ENCODE measurements at regions not wholly inside any gene's neighbourhood (a gene's known extent, or its start where the extent isn't known, plus 50 kb on each side); places are given as distances from the start of the nearest gene placed in this dataset.

DNA sequence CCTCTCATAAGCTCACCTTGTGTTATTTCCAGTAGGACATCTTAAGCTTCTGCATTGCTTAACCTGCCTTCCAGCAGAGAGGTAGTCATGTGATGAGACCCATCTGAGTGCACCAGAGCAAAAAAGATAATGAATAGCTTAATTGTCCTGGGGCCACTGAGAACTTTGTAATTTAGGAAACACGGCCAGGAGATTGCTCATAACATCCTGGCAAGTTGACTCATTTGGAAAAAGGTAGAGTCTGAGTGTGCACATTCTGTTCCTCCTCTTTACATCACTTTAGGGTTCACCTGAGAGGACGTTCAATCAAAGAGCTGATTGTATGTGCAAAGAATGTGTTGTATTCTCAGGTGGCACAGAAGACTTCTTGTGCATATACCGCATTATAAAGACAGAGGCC lies 830.2 kb upstream of the SOX11 start:
- TF ChIP-seq, protein P1, sequence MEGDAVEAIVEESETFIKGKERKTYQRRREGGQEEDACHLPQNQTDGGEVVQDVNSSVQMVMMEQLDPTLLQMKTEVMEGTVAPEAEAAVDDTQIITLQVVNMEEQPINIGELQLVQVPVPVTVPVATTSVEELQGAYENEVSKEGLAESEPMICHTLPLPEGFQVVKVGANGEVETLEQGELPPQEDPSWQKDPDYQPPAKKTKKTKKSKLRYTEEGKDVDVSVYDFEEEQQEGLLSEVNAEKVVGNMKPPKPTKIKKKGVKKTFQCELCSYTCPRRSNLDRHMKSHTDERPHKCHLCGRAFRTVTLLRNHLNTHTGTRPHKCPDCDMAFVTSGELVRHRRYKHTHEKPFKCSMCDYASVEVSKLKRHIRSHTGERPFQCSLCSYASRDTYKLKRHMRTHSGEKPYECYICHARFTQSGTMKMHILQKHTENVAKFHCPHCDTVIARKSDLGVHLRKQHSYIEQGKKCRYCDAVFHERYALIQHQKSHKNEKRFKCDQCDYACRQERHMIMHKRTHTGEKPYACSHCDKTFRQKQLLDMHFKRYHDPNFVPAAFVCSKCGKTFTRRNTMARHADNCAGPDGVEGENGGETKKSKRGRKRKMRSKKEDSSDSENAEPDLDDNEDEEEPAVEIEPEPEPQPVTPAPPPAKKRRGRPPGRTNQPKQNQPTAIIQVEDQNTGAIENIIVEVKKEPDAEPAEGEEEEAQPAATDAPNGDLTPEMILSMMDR (IDR thresholded peaks at IDR 0.05) = no peak
- TF ChIP-seq POLR2A (IDR thresholded peaks at IDR 0.05) = no peak
- Histone ChIP-seq H3K36me3 (ENCODE audit: low read depth, missing control alignments) (no peaks in the 10 kb centered on the region), H3K27ac (no peak overlapping the region), H3K4me1 (no peaks in the 10 kb centered on the region), H3K4me3 (no peak overlapping the region), H3K9me3 (no peaks in the 10 kb centered on the region), H3K27me3 (no peaks in the 10 kb centered on the region)
- 81 to 91% methylated on average over 3 of the region's 3 CpGs for WGBS, 2 donors
- intact Hi-C loops (cut with DNase I; ENCODE audit: low total_unique reads) = no loop called here
- no peak for DNase-seq

GRCh38 chr2:4866198-4866597 lies 826.0 kb upstream of the SOX11 start:
- no peaks in the 10 kb centered on the region for H3K9me3 ChIP-seq
- DNase-seq = no peak
- intact Hi-C loops (cut with DNase I; ENCODE audit: low total_unique reads) = no loop called here
- H3K27ac ChIP-seq = no peak overlapping the region
- H3K36me3 ChIP-seq (ENCODE audit: low read depth, missing control alignments) = no peaks in the 10 kb centered on the region
- TF ChIP-seq, protein P1 (IDR thresholded peaks at IDR 0.05) = no peak
- TF ChIP-seq POLR2A (IDR thresholded peaks at IDR 0.05) = no peak
- H3K4me1 ChIP-seq = no peaks in the 10 kb centered on the region
- H3K4me3 ChIP-seq = no peak overlapping the region
- 95 to 97% methylated on average over 4 of the region's 4 CpGs for WGBS, 2 donors
- no peaks in the 10 kb centered on the region for H3K27me3 ChIP-seq

DNA sequence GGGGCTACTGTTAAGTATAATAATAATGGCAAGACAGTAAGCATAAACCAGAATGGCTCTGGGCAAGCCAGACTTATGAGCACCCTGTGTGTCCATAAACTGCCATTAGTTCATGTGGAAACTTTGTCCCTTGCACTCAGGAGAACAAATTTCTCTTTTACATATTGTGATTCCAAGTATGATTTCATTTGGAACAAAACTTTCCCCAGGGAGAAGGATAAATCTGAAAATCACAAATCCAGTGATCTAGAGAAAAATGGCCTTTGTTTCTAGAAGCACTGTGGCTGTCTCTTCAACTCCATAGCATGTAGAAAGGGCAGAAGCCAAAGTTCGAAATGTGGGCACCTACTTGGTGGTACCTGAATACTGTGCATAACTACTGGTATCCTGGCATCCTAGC lies 823.7 kb upstream of the SOX11 start:
- Histone ChIP-seq H3K36me3 (ENCODE audit: low read depth, missing control alignments) (no peaks in the 10 kb centered on the region), H3K27ac (no peak overlapping the region), H3K9me3 (no peaks in the 10 kb centered on the region), H3K4me1 (no peaks in the 10 kb centered on the region), H3K4me3 (no peak overlapping the region), H3K27me3 (no peaks in the 10 kb centered on the region)
- intact Hi-C loops (cut with DNase I; ENCODE audit: low total_unique reads) = no loop called here
- DNase-seq = no peak
- TF ChIP-seq, protein P1 (IDR thresholded peaks at IDR 0.05) = no peak
- WGBS, 2 donors = 91 to 94% methylated on average over 1 of the region's 1 CpG

- no peak for TF ChIP-seq POLR2A (IDR thresholded peaks at IDR 0.05)
- TF ChIP-seq, protein P1 (IDR thresholded peaks at IDR 0.05) = no peak
- WGBS, 2 donors = 89% methylated on average over 8 of the region's 8 CpGs
- H3K36me3 ChIP-seq (ENCODE audit: low read depth, missing control alignments) = no peaks in the 10 kb centered on the region
- intact Hi-C loops (cut with DNase I; ENCODE audit: low total_unique reads) = no loop called here
- no peak overlapping the region for H3K27ac ChIP-seq
- no peaks in the 10 kb centered on the region for H3K4me1 ChIP-seq
- no peaks in the 10 kb centered on the region for H3K9me3 ChIP-seq
- H3K27me3 ChIP-seq = no peaks in the 10 kb centered on the region
- no peak for DNase-seq
- H3K4me3 ChIP-seq = no peak overlapping the region
Observed at GRCh38 chr2:4869154-4869553, 823.0 kb upstream of the SOX11 start.

DNA sequence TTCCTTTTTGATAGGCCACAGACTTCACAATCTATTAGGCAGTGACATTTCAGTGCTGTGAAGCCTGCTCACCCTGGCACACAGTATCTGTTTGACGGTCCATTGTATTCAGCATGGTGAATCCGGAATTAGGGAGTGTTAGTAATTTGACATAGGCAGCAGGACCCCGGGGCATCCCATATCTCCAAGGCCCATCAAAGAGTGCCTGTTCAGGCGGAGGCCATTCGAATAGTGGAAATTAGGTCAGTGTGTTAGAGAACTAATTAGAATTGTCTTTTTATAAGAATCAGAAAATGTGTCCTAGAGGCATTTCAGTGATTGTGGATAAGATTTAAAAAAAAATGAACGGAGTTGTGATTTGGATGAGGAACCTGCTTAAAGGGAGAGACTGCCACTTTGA lies 818.8 kb upstream of the SOX11 start:
- intact Hi-C loops (cut with DNase I; ENCODE audit: low total_unique reads) = no loop called here
- H3K9me3 ChIP-seq = no peaks in the 10 kb centered on the region
- no peak overlapping the region for H3K27ac ChIP-seq
- no peaks in the 10 kb centered on the region for H3K27me3 ChIP-seq
- TF ChIP-seq POLR2A (IDR thresholded peaks at IDR 0.05) = no peak
- TF ChIP-seq, protein P1 (IDR thresholded peaks at IDR 0.05) = no peak
- DNase-seq = no peak
- no peaks in the 10 kb centered on the region for H3K36me3 ChIP-seq (ENCODE audit: low read depth, missing control alignments)
- 89 to 92% methylated on average over 6 of the region's 6 CpGs for WGBS, 2 donors
- H3K4me1 ChIP-seq = no peaks in the 10 kb centered on the region
- no peak overlapping the region for H3K4me3 ChIP-seq
